HepG2 (cell line): ENCODE measurements at regions not wholly inside any gene's neighbourhood (a gene's known extent, or its start where the extent isn't known, plus 50 kb on each side); places are given as distances from the start of the nearest gene placed in this dataset.

Experiments
- ATAC-seq: fragments of 200-7000 bp; cut with Tn5 transposase; 3 replicates; pipeline ENCODE4 v1.9.1; 2020; ENCODE audit warnings: mild to moderate bottlenecking, moderate library complexity
- BruUV-seq: library from RNA; stranded (reverse); fragments of 400-500 nt; replicated peaks from 2 replicates; lab custom pipeline; 2021; lab: Mats Ljungman, UMichigan
- CTCF ChIA-PET: fragments of 300-600 bp; formaldehyde crosslinking; extraction: SDS; loops from one replicate; lab custom pipeline; 2021; ENCODE audit warnings: low total read pairs, inconsistent platforms, low intra/inter-chr PET ratio; lab: Yijun Ruan, JAX
- POLR2A ChIA-PET: fragments of 350-600 bp; sonication (Branson Sonifier 250); formaldehyde crosslinking; loops from one replicate; lab custom pipeline; 2020; ENCODE audit warnings: antibody characterized with exemption, inconsistent platforms; lab: Yijun Ruan, JAX
- DNase-seq: peaks from one replicate; pipeline ENCODE4 v3.0.0-alpha.2; 2015; ENCODE audit warnings: low spot score
- FAIRE-seq: peaks from 3 replicates; lab custom pipeline; 2011; peaks lifted over from hg19 to GRCh38; lab: Jason Lieb, UNC
- H2AFZ ChIP-seq: one replicate; pipeline ENCODE4 v1.6.1; 2011; ENCODE audit warnings: low read length, inconsistent platforms
- H3K27ac ChIP-seq: fragments of 300-600 bp; 3 replicates; pipeline ENCODE4 v1.8.0; 2011; ENCODE audit warnings: mixed run types, mild to moderate bottlenecking, mixed read lengths, low read length, inconsistent platforms; ENCODE audit not compliant: insufficient read depth; ENCODE audit errors: extremely low read length
- H3K27me3 ChIP-seq, 2 experiments: fragments of 200-600 bp in 1 of 2; 2 replicates in 1 of 2; 3 replicates in 1 of 2; pipeline versions ENCODE4 v1.6.0 to v1.8.0; 2011; ENCODE audit warnings: low read length in 2 of 2, mild to moderate bottlenecking in 2 of 2, moderate library complexity in 2 of 2, inconsistent platforms in 1 of 2; ENCODE audit not compliant: insufficient read depth in 2 of 2, control insufficient read depth in 1 of 2
- H3K36me3 ChIP-seq, 2 experiments: fragments of 200-600 bp in 1 of 2; replicated peaks in 1 of 2; 2 replicates in 1 of 2; 3 replicates in 1 of 2; pipeline versions ENCODE4 v1.5.1 to v1.8.0; 2011; ENCODE audit warnings: low read length in 2 of 2, inconsistent platforms in 1 of 2; ENCODE audit not compliant: insufficient read depth in 2 of 2, control insufficient read depth in 1 of 2
- H3K4me1 ChIP-seq: 2 replicates; pipeline ENCODE4 v1.5.1; 2012; ENCODE audit warnings: low read length, inconsistent platforms; ENCODE audit not compliant: insufficient read depth
- H3K4me2 ChIP-seq: 2 replicates; pipeline ENCODE4 v1.6.0; 2011; ENCODE audit warnings: low read depth, low read length, inconsistent platforms
- H3K4me3 ChIP-seq, 3 experiments: fragments of 200-600 bp in 1 of 3; sonication (generic), shearing (Covaris generic) in 1 of 3; replicated peaks in 1 of 3; 2 replicates each; pipeline ENCODE4 v1.5.1; 2011 to 2016; ENCODE audit warnings: low read length in 3 of 3, inconsistent platforms in 2 of 3, low read depth in 2 of 3, mild to moderate bottlenecking in 2 of 3, control low read depth in 1 of 3, mixed read lengths in 1 of 3; ENCODE audit not compliant: insufficient read depth in 1 of 3
- H3K79me2 ChIP-seq: one replicate; pipeline ENCODE4 v1.6.1; 2011; ENCODE audit warnings: low read length, inconsistent platforms; ENCODE audit not compliant: insufficient read depth
- H3K9ac ChIP-seq: 2 replicates; pipeline ENCODE4 v1.6.0; 2011; ENCODE audit warnings: mild to moderate bottlenecking, low read depth, low read length, inconsistent platforms; ENCODE audit not compliant: insufficient read depth
- H3K9me3 ChIP-seq: 2 replicates; pipeline ENCODE4 v1.5.1; 2012; ENCODE audit warnings: mild to moderate bottlenecking, low read length
- H4K20me1 ChIP-seq: 2 replicates; pipeline ENCODE4 v1.6.0; 2011; ENCODE audit warnings: inconsistent platforms, mild to moderate bottlenecking, low read length, moderate library complexity; ENCODE audit not compliant: insufficient read depth
- CEBPB ChIP-seq: IDR thresholded peaks from 2 replicates; pipeline ENCODE4 v1.6.1; 2011; ENCODE audit warnings: low read depth, low read length, improper control_type of control experiment, borderline replicate concordance
- CHD4 ChIP-seq: fragments of 200-600 bp; sonication (generic); IDR thresholded peaks from 2 replicates; pipeline ENCODE4 v1.7.0; 2017; ENCODE audit warnings: mild to moderate bottlenecking, low read length, borderline replicate concordance
- NFE2 ChIP-seq: sonication (generic); formaldehyde crosslinking; IDR thresholded peaks from 2 replicates; pipeline ENCODE4 v1.4.0; 2020; ENCODE audit warnings: missing genetic modification reagents
- ZBTB7A ChIP-seq: sonication (generic); formaldehyde crosslinking; IDR thresholded peaks from 2 replicates; pipeline ENCODE4 v1.8.0; 2022; ENCODE audit warnings: mild to moderate bottlenecking, missing genetic modification reagents
- ZMAT5 ChIP-seq: sonication (generic); formaldehyde crosslinking; IDR thresholded peaks from 2 replicates; pipeline ENCODE4 v1.5.0; 2020; ENCODE audit warnings: mild to moderate bottlenecking, low read depth, missing genetic modification reagents, borderline replicate concordance
- ZNF121 ChIP-seq: sonication (generic); formaldehyde crosslinking; IDR thresholded peaks from 2 replicates; pipeline ENCODE4 v1.5.0; 2020; ENCODE audit warnings: mild to moderate bottlenecking, missing genetic modification reagents
- ZNF703 ChIP-seq: sonication (generic); formaldehyde crosslinking; IDR thresholded peaks from 2 replicates; pipeline ENCODE4 v1.5.1; 2020; ENCODE audit warnings: missing genetic modification reagents, mild to moderate bottlenecking, moderate library complexity, borderline replicate concordance
- ZZZ3 ChIP-seq: sonication (generic); formaldehyde crosslinking; IDR thresholded peaks from 2 replicates; pipeline ENCODE4 v1.4.0; 2020; ENCODE audit warnings: missing genetic modification reagents, mild to moderate bottlenecking, borderline replicate concordance
- WGBS: methylation state at CpG from one replicate; pipeline ENCODE4 v1.1.6; 2017; ENCODE audit warnings: low lambda C conversion rate; 5-methylcytosine and 5-hydroxymethylcytosine counted together
- in situ Hi-C: cut with HindIII; loops from 2 replicates; pipeline ENCODE4 v1.10.0; 2017; ENCODE audit warnings: low pct_unique_long_range_greater_than_20kb; ENCODE audit not compliant: extremely low pct_ligation_motif_present
- intact Hi-C: fragments of 100-400 bp; cut with micrococcal nuclease; formaldehyde crosslinking; loops from one replicate; pipeline ENCODE4 v1.10.0; 2022; ENCODE audit not compliant: unreplicated experiment
- TF ChIP-seq, protein P1 (sequence below): sonication (generic); formaldehyde crosslinking; conservative IDR thresholded peaks from 2 replicates; pipeline ENCODE4 v1.4.0; 2020; ENCODE audit warnings: missing genetic modification reagents

DNA sequence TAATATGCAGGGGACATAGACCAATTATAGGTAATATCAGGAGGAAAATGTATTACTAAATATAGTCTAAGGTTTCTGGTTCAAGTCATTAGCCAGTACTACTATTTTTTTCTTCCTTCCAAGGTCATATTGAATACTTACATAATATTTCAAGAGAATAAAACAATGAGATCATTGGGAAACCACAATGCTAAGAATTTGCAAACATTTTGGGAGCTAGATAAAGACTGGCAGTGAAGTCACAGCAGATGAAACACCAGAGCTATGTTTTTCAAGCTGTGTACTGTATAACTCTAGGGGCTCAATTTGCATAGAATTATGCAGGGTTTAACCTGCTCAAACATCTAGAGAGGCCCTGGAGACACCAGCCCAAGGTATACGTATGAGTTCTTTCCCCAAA lies 80.5 kb upstream of the KCNH7 start:
- no peak for ATAC-seq
- POLR2A ChIA-PET, result no interaction called here
- no peak for FAIRE-seq
- BruUV-seq, result no TSS peak
- Histone ChIP-seq H3K36me3 (no peaks in the 10 kb centered on the region), H3K4me2 (no peak overlapping the region), H3K27ac (no peak overlapping the region), H3K9ac (no peak overlapping the region), H4K20me1 (no peaks in the 10 kb centered on the region), H3K27me3 (no peaks in the 10 kb centered on the region), H3K79me2 (no peaks in the 10 kb centered on the region), H3K4me1 (no peaks in the 10 kb centered on the region), H3K9me3 (no peaks in the 10 kb centered on the region), H3K4me3 (no peak overlapping the region), H2AFZ (no peak overlapping the region)
- in situ Hi-C loops (no loop called here), intact Hi-C loops (no loop called here)
- WGBS, result 8% methylated on average over 1 of the region's 1 CpG
- CTCF ChIA-PET, result no interaction called here
- TF ChIP-seq ZMAT5 (CRISPR knock-in tag) (no peak), CHD4 (no peak), CEBPB (no peak), ZBTB7A (CRISPR knock-in tag) (no peak), NFE2 (CRISPR knock-in tag) (no peak), ZNF703 (CRISPR knock-in tag) (no peak), ZZZ3 (CRISPR knock-in tag) (no peak), ZNF121 (CRISPR knock-in tag) (no peak)
- TF ChIP-seq, protein P1, sequence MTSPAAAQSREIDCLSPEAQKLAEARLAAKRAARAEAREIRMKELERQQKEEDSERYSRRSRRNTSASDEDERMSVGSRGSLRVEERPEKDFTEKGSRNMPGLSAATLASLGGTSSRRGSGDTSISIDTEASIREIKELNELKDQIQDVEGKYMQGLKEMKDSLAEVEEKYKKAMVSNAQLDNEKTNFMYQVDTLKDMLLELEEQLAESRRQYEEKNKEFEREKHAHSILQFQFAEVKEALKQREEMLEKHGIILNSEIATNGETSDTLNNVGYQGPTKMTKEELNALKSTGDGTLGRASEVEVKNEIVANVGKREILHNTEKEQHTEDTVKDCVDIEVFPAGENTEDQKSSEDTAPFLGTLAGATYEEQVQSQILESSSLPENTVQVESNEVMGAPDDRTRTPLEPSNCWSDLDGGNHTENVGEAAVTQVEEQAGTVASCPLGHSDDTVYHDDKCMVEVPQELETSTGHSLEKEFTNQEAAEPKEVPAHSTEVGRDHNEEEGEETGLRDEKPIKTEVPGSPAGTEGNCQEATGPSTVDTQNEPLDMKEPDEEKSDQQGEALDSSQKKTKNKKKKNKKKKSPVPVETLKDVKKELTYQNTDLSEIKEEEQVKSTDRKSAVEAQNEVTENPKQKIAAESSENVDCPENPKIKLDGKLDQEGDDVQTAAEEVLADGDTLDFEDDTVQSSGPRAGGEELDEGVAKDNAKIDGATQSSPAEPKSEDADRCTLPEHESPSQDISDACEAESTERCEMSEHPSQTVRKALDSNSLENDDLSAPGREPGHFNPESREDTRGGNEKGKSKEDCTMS (CRISPR knock-in tag), result no peak
- no peak for DNase-seq
